ES-I3 (cell line): ENCODE measurements at regions not wholly inside any gene's neighbourhood (a gene's known extent, or its start where the extent isn't known, plus 50 kb on each side); places are given as distances from the start of the nearest gene placed in this dataset.

ENCODE experiments used
- H3K36me3 ChIP-seq: 2 replicates; pipeline ENCODE4 v1.6.1; 2013; ENCODE audit warnings: mild to moderate bottlenecking, low read length, control low read depth, moderate library complexity; ENCODE audit not compliant: insufficient read depth
- H3K4me1 ChIP-seq: 2 replicates; pipeline ENCODE4 v1.6.1; 2013; ENCODE audit warnings: mild to moderate bottlenecking, control low read depth, low read length; ENCODE audit not compliant: insufficient read depth
- H3K9ac ChIP-seq: 2 replicates; pipeline ENCODE4 v1.6.1; 2013; ENCODE audit warnings: low read depth, mild to moderate bottlenecking, low read length, moderate library complexity
- H3K9me3 ChIP-seq: 2 replicates; pipeline ENCODE4 v1.6.1; 2013; ENCODE audit warnings: mild to moderate bottlenecking, low read length, moderate library complexity; ENCODE audit not compliant: control insufficient read depth, insufficient read depth

- Histone ChIP-seq H3K9me3 (no peaks in the 10 kb centered on the region), H3K36me3 (no peaks in the 10 kb centered on the region), H3K9ac (no peak overlapping the region), H3K4me1 (peaks cover 24% of the 10 kb centered on the region)
Measured at GRCh38 chrX:69258893-69259292, 93.6 kb upstream of the PJA1 start.

- Histone ChIP-seq H3K9me3 (no peaks in the 10 kb centered on the region), H3K36me3 (no peaks in the 10 kb centered on the region), H3K4me1 (peaks cover 13% of the 10 kb centered on the region), H3K9ac (no peak overlapping the region)
Measured at GRCh38 chrX:69257499-69258127, 92.4 kb upstream of the PJA1 start.

GRCh38 chrX:69256291-69256565, 91.0 kb upstream of the PJA1 start:
- no peaks in the 10 kb centered on the region for H3K9me3 ChIP-seq
- no peaks in the 10 kb centered on the region for H3K36me3 ChIP-seq
- no peak overlapping the region for H3K9ac ChIP-seq

GRCh38 chrX:69255441-69256290, 90.4 kb upstream of the PJA1 start:
- H3K9me3 ChIP-seq = no peaks in the 10 kb centered on the region
- peaks cover 6% of the 10 kb centered on the region; the same call in 1 of the 2 replicates for H3K4me1 ChIP-seq
- H3K36me3 ChIP-seq = no peaks in the 10 kb centered on the region
- no peak overlapping the region for H3K9ac ChIP-seq

More at GRCh38 chrX:69256291-69256565, 91.0 kb upstream of the PJA1 start:
- H3K4me1 ChIP-seq = peaks cover 6% of the 10 kb centered on the region; the same call in 1 of the 2 replicates

- Histone ChIP-seq H3K9ac (no peak overlapping the region), H3K36me3 (no peaks in the 10 kb centered on the region), H3K4me1 (peaks cover 6% of the 10 kb centered on the region; the same call in 1 of the 2 replicates)
Measured at GRCh38 chrX:69253821-69254220, 88.6 kb upstream of the PJA1 start.

GRCh38 chrX:69243276-69243675, 78.0 kb upstream of the PJA1 start:
- H3K9ac ChIP-seq = no peak overlapping the region
- no peaks in the 10 kb centered on the region for H3K4me1 ChIP-seq

More at GRCh38 chrX:69253821-69254220, 88.6 kb upstream of the PJA1 start:
- no peaks in the 10 kb centered on the region for H3K9me3 ChIP-seq

GRCh38 chrX:69238887-69239231, 73.6 kb upstream of the PJA1 start:
- Histone ChIP-seq H3K36me3 (no peaks in the 10 kb centered on the region), H3K9me3 (no peaks in the 10 kb centered on the region), H3K9ac (no peak overlapping the region)

More at GRCh38 chrX:69243276-69243675, 78.0 kb upstream of the PJA1 start:
- no peaks in the 10 kb centered on the region for H3K36me3 ChIP-seq
- no peaks in the 10 kb centered on the region for H3K9me3 ChIP-seq

GRCh38 chrX:69238114-69238886, 73.0 kb upstream of the PJA1 start:
- Histone ChIP-seq H3K9me3 (no peaks in the 10 kb centered on the region), H3K9ac (no peak overlapping the region), H3K4me1 (no peaks in the 10 kb centered on the region), H3K36me3 (no peaks in the 10 kb centered on the region)

More at GRCh38 chrX:69238887-69239231, 73.6 kb upstream of the PJA1 start:
- H3K4me1 ChIP-seq = no peaks in the 10 kb centered on the region

- no peaks in the 10 kb centered on the region for H3K9me3 ChIP-seq
- H3K36me3 ChIP-seq = no peaks in the 10 kb centered on the region
- no peak overlapping the region for H3K9ac ChIP-seq
Measured at GRCh38 chrX:69237236-69237635, 72.0 kb upstream of the PJA1 start.

GRCh38 chrX:69236641-69237040, 71.4 kb upstream of the PJA1 start:
- Histone ChIP-seq H3K36me3 (no peaks in the 10 kb centered on the region), H3K9ac (no peak overlapping the region), H3K9me3 (no peaks in the 10 kb centered on the region), H3K4me1 (no peaks in the 10 kb centered on the region)

More at GRCh38 chrX:69237236-69237635, 72.0 kb upstream of the PJA1 start:
- H3K4me1 ChIP-seq = no peaks in the 10 kb centered on the region

- Histone ChIP-seq H3K4me1 (no peaks in the 10 kb centered on the region), H3K9ac (no peak overlapping the region), H3K36me3 (no peaks in the 10 kb centered on the region), H3K9me3 (no peaks in the 10 kb centered on the region)
Measured at GRCh38 chrX:69234624-69235023, 69.4 kb upstream of the PJA1 start.

GRCh38 chrX:69232945-69233344, 67.7 kb upstream of the PJA1 start:
- Histone ChIP-seq H3K9me3 (no peaks in the 10 kb centered on the region), H3K4me1 (no peaks in the 10 kb centered on the region), H3K9ac (no peak overlapping the region), H3K36me3 (no peaks in the 10 kb centered on the region)

- no peaks in the 10 kb centered on the region for H3K9me3 ChIP-seq
- H3K9ac ChIP-seq = no peak overlapping the region
- no peaks in the 10 kb centered on the region for H3K36me3 ChIP-seq
- no peaks in the 10 kb centered on the region for H3K4me1 ChIP-seq
Measured at GRCh38 chrX:69231903-69232302, 66.7 kb upstream of the PJA1 start.

- Histone ChIP-seq H3K9me3 (no peaks in the 10 kb centered on the region), H3K36me3 (no peaks in the 10 kb centered on the region), H3K4me1 (no peaks in the 10 kb centered on the region), H3K9ac (no peak overlapping the region)
Measured at GRCh38 chrX:69229436-69229835, 64.2 kb upstream of the PJA1 start.
